ENCODE measurements at regions not wholly inside any gene's neighbourhood (a gene's known extent, or its start where the extent isn't known, plus 50 kb on each side); places are given as distances from the start of the nearest gene placed in this dataset.

DNA sequence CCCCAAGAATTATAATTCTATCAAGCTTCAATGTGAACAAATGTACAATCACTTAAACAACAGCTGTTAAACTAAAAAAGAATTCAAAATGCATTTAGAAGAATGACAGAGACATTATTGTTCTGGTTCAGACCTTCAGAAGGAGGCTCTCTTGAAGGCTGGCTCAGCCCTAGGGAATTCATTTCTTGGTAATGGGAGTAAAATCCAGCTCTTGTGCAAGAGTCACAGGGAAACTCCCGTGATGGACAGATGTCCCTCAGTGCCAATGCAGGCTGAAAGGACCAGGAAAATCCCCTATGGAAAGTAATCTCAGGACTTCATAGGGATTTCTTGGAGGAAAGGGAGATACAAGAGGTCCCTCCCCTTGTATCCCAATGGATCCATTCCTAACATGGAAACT, 149.9 kb upstream of the STT3B start:
- peaks cover 0 to 3% of the 10 kb centered on the region in 2 donors for H3K4me1 ChIP-seq (ENCODE audit: control insufficient read depth in 2 of 2, insufficient read depth in 2 of 2, low read length in 2 of 2)
- no peaks in the 10 kb centered on the region for H3K36me3 ChIP-seq (ENCODE audit: control insufficient read depth in 2 of 2, insufficient read depth in 2 of 2, low read length in 1 of 2)
- no peaks in the 10 kb centered on the region for H3K27me3 ChIP-seq (ENCODE audit: control insufficient read depth in 2 of 2, insufficient read depth in 1 of 2, low read length in 1 of 2)
- DNase-seq (ENCODE audit: low read depth in 6 of 9, low spot score in 9 of 9), result no peak
- 98% methylated on average over 1 of the region's 1 CpG for WGBS
- H3K9me3 ChIP-seq (ENCODE audit: control insufficient read depth in 2 of 2, insufficient read depth in 1 of 2, low read length in 1 of 2), result peaks cover 0 to 5% of the 10 kb centered on the region in 2 donors
- no peak overlapping the region for H3K4me3 ChIP-seq (ENCODE audit: low read length in 2 of 2)
- no peak overlapping the region for H3K27ac ChIP-seq (ENCODE audit: low read depth in 1 of 2, low read length in 1 of 2)

- WGBS, result 98% methylated on average over 1 of the region's 1 CpG
Measured at GRCh38 chr3:31384117-31384516, 148.6 kb upstream of the STT3B start.

DNA sequence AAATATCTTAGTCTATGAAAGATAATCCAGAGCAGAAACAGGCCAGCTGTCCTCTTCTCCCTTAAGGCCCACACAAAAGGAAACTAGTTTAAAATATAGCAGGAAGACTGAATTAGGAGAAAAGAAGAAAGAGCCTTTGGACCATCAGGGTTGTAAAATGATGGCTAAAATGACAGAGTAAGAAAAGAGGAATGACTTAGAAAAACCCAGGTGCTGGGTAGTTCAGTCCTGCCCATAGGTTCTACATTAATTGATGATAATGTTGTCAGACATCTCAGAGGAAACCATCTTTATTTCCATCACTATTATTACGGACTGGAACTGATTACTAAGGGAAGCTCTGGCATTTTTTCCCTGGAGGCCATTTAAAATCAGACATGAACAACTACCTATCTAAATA, 142.8 kb upstream of the STT3B start:
- no peak overlapping the region for H3K27ac ChIP-seq (ENCODE audit: low read depth in 1 of 2, low read length in 1 of 2)

More at GRCh38 chr3:31384117-31384516, 148.6 kb upstream of the STT3B start:
- no peak for DNase-seq (ENCODE audit: low read depth in 6 of 9, low spot score in 9 of 9)
- peaks cover 0 to 5% of the 10 kb centered on the region in 2 donors for H3K9me3 ChIP-seq (ENCODE audit: control insufficient read depth in 2 of 2, insufficient read depth in 1 of 2, low read length in 1 of 2)
- H3K4me3 ChIP-seq (ENCODE audit: low read length in 2 of 2), result no peak overlapping the region
- H3K27ac ChIP-seq (ENCODE audit: low read depth in 1 of 2, low read length in 1 of 2), result no peak overlapping the region
- peaks cover 0 to 3% of the 10 kb centered on the region in 2 donors for H3K4me1 ChIP-seq (ENCODE audit: control insufficient read depth in 2 of 2, insufficient read depth in 2 of 2, low read length in 2 of 2)
- H3K27me3 ChIP-seq (ENCODE audit: control insufficient read depth in 2 of 2, insufficient read depth in 1 of 2, low read length in 1 of 2), result no peaks in the 10 kb centered on the region
- no peaks in the 10 kb centered on the region for H3K36me3 ChIP-seq (ENCODE audit: control insufficient read depth in 2 of 2, insufficient read depth in 2 of 2, low read length in 1 of 2)

DNA sequence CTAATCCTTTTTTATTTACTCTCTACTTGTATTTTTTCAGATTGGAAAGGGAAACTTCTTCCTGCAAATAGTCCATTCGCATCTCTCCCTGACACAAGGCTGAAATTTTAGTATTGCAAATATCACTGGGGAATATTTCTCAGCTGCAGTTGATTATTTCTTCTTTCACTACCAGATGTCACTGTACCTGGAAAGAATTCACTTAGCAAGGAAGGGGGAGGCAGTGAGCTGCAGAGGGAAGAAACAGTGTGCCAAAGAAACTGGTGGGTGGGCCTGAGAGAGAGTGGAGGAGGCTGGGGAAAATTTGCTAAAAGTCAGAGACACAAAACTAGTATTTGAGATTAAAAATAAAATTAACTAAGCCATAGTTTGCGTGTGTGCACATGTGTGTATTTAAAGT, 142.3 kb upstream of the STT3B start:
- 98% methylated on average over 2 of the region's 2 CpGs for WGBS
- H3K27me3 ChIP-seq (ENCODE audit: control insufficient read depth in 2 of 2, insufficient read depth in 1 of 2, low read length in 1 of 2), result no peaks in the 10 kb centered on the region
- H3K27ac ChIP-seq (ENCODE audit: low read depth in 1 of 2, low read length in 1 of 2), result no peak overlapping the region
- H3K9me3 ChIP-seq (ENCODE audit: control insufficient read depth in 2 of 2, insufficient read depth in 1 of 2, low read length in 1 of 2), result peaks cover 0 to 5% of the 10 kb centered on the region in 2 donors
- no peak for DNase-seq (ENCODE audit: low read depth in 6 of 9, low spot score in 9 of 9)
- no peak overlapping the region for H3K4me3 ChIP-seq (ENCODE audit: low read length in 2 of 2)
- peaks cover 0 to 10% of the 10 kb centered on the region in 2 donors for H3K4me1 ChIP-seq (ENCODE audit: control insufficient read depth in 2 of 2, insufficient read depth in 2 of 2, low read length in 2 of 2)
- no peaks in the 10 kb centered on the region for H3K36me3 ChIP-seq (ENCODE audit: control insufficient read depth in 2 of 2, insufficient read depth in 2 of 2, low read length in 1 of 2)

More for the DNA sequence above, 142.8 kb upstream of the STT3B start:
- Histone ChIP-seq H3K4me1 (ENCODE audit: control insufficient read depth in 2 of 2, insufficient read depth in 2 of 2, low read length in 2 of 2) (peaks cover 0 to 10% of the 10 kb centered on the region in 2 donors), H3K4me3 (ENCODE audit: low read length in 2 of 2) (no peak overlapping the region), H3K9me3 (ENCODE audit: control insufficient read depth in 2 of 2, insufficient read depth in 1 of 2, low read length in 1 of 2) (peaks cover 0 to 5% of the 10 kb centered on the region in 2 donors), H3K27me3 (ENCODE audit: control insufficient read depth in 2 of 2, insufficient read depth in 1 of 2, low read length in 1 of 2) (no peaks in the 10 kb centered on the region), H3K36me3 (ENCODE audit: control insufficient read depth in 2 of 2, insufficient read depth in 2 of 2, low read length in 1 of 2) (no peaks in the 10 kb centered on the region)
- no peak for DNase-seq (ENCODE audit: low read depth in 6 of 9, low spot score in 9 of 9)
- 98% methylated on average over 1 of the region's 1 CpG for WGBS

- Histone ChIP-seq H3K27me3 (ENCODE audit: control insufficient read depth in 2 of 2, insufficient read depth in 1 of 2, low read length in 1 of 2) (no peaks in the 10 kb centered on the region), H3K4me3 (ENCODE audit: low read length in 2 of 2) (no peak overlapping the region), H3K9me3 (ENCODE audit: control insufficient read depth in 2 of 2, insufficient read depth in 1 of 2, low read length in 1 of 2) (peaks cover 0 to 5% of the 10 kb centered on the region in 2 donors), H3K36me3 (ENCODE audit: control insufficient read depth in 2 of 2, insufficient read depth in 2 of 2, low read length in 1 of 2) (no peaks in the 10 kb centered on the region), H3K4me1 (ENCODE audit: control insufficient read depth in 2 of 2, insufficient read depth in 2 of 2, low read length in 2 of 2) (peaks cover 0 to 10% of the 10 kb centered on the region in 2 donors), H3K27ac (ENCODE audit: low read depth in 1 of 2, low read length in 1 of 2) (no peak overlapping the region)
- peak in 1 of 9 donors; percentile 20 for DNase-seq (ENCODE audit: low read depth in 6 of 9, low spot score in 9 of 9)
- WGBS, result 52% methylated on average over 3 of the region's 3 CpGs
Measured at GRCh38 chr3:31391150-31391549, 141.6 kb upstream of the STT3B start.

GRCh38 chr3:31392568-31392967, 140.2 kb upstream of the STT3B start:
- 78% methylated on average over 2 of the region's 2 CpGs for WGBS
- Histone ChIP-seq H3K4me1 (ENCODE audit: control insufficient read depth in 2 of 2, insufficient read depth in 2 of 2, low read length in 2 of 2) (peaks cover 0 to 7% of the 10 kb centered on the region in 2 donors), H3K4me3 (ENCODE audit: low read length in 2 of 2) (no peak overlapping the region), H3K36me3 (ENCODE audit: control insufficient read depth in 2 of 2, insufficient read depth in 2 of 2, low read length in 1 of 2) (no peaks in the 10 kb centered on the region), H3K27ac (ENCODE audit: low read depth in 1 of 2, low read length in 1 of 2) (peak overlapping the region in 1 of 2 donors; percentile 31), H3K9me3 (ENCODE audit: control insufficient read depth in 2 of 2, insufficient read depth in 1 of 2, low read length in 1 of 2) (no peaks in the 10 kb centered on the region), H3K27me3 (ENCODE audit: control insufficient read depth in 2 of 2, insufficient read depth in 1 of 2, low read length in 1 of 2) (no peaks in the 10 kb centered on the region)
- peak in 2 of 9 donors; percentile 28 to 45 for DNase-seq (ENCODE audit: low read depth in 6 of 9, low spot score in 9 of 9)

DNA sequence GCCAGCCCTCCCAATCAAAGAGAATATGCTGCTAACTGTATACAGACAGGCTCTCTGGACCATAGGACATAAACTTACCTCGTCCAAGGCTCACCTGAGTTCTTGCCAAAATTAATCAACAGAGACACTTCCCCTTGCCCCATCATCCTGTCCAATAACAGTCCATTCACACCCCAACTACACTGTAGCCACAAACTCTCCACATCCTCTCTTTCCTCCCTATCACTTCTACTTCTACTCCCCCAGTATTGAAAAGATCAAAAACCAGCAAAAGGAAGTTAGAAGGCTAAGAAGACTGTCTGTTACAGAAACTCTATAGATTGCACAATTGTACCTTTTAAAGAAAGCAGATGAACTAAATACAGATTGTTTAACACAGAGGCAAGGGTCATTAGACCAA, 133.5 kb upstream of the STT3B start:
- H3K27ac ChIP-seq (ENCODE audit: low read depth in 1 of 2, low read length in 1 of 2), result no peak overlapping the region
- peak in 2 of 9 donors; percentile 28 to 53 for DNase-seq (ENCODE audit: low read depth in 6 of 9, low spot score in 9 of 9)
- H3K9me3 ChIP-seq (ENCODE audit: control insufficient read depth in 2 of 2, insufficient read depth in 1 of 2, low read length in 1 of 2), result no peaks in the 10 kb centered on the region
- no peaks in the 10 kb centered on the region for H3K27me3 ChIP-seq (ENCODE audit: control insufficient read depth in 2 of 2, insufficient read depth in 1 of 2, low read length in 1 of 2)
- WGBS, result 15% methylated on average over 1 of the region's 1 CpG
- H3K4me3 ChIP-seq (ENCODE audit: low read length in 2 of 2), result no peak overlapping the region
- no peaks in the 10 kb centered on the region for H3K4me1 ChIP-seq (ENCODE audit: control insufficient read depth in 2 of 2, insufficient read depth in 2 of 2, low read length in 2 of 2)
- no peaks in the 10 kb centered on the region for H3K36me3 ChIP-seq (ENCODE audit: control insufficient read depth in 2 of 2, insufficient read depth in 2 of 2, low read length in 1 of 2)

GRCh38 chr3:31402117-31402516, 130.6 kb upstream of the STT3B start:
- Histone ChIP-seq H3K4me3 (ENCODE audit: low read length in 2 of 2) (no peak overlapping the region), H3K27me3 (ENCODE audit: control insufficient read depth in 2 of 2, insufficient read depth in 1 of 2, low read length in 1 of 2) (no peaks in the 10 kb centered on the region), H3K4me1 (ENCODE audit: control insufficient read depth in 2 of 2, insufficient read depth in 2 of 2, low read length in 2 of 2) (no peaks in the 10 kb centered on the region), H3K36me3 (ENCODE audit: control insufficient read depth in 2 of 2, insufficient read depth in 2 of 2, low read length in 1 of 2) (no peaks in the 10 kb centered on the region), H3K27ac (ENCODE audit: low read depth in 1 of 2, low read length in 1 of 2) (no peak overlapping the region), H3K9me3 (ENCODE audit: control insufficient read depth in 2 of 2, insufficient read depth in 1 of 2, low read length in 1 of 2) (no peaks in the 10 kb centered on the region)
- 60% methylated on average over 2 of the region's 2 CpGs for WGBS
- no peak for DNase-seq (ENCODE audit: low read depth in 6 of 9, low spot score in 9 of 9)

GRCh38 chr3:31403197-31403596, 129.5 kb upstream of the STT3B start:
- Histone ChIP-seq H3K27ac (ENCODE audit: low read depth in 1 of 2, low read length in 1 of 2) (no peak overlapping the region), H3K4me1 (ENCODE audit: control insufficient read depth in 2 of 2, insufficient read depth in 2 of 2, low read length in 2 of 2) (no peaks in the 10 kb centered on the region), H3K27me3 (ENCODE audit: control insufficient read depth in 2 of 2, insufficient read depth in 1 of 2, low read length in 1 of 2) (no peaks in the 10 kb centered on the region), H3K4me3 (ENCODE audit: low read length in 2 of 2) (no peak overlapping the region), H3K9me3 (ENCODE audit: control insufficient read depth in 2 of 2, insufficient read depth in 1 of 2, low read length in 1 of 2) (no peaks in the 10 kb centered on the region), H3K36me3 (ENCODE audit: control insufficient read depth in 2 of 2, insufficient read depth in 2 of 2, low read length in 1 of 2) (no peaks in the 10 kb centered on the region)
- WGBS, result 80% methylated on average over 3 of the region's 3 CpGs
- DNase-seq (ENCODE audit: low read depth in 6 of 9, low spot score in 9 of 9), result no peak

GRCh38 chr3:31404871-31405270, 127.9 kb upstream of the STT3B start:
- DNase-seq (ENCODE audit: low read depth in 6 of 9, low spot score in 9 of 9), result no peak
- Histone ChIP-seq H3K9me3 (ENCODE audit: control insufficient read depth in 2 of 2, insufficient read depth in 1 of 2, low read length in 1 of 2) (no peaks in the 10 kb centered on the region), H3K36me3 (ENCODE audit: control insufficient read depth in 2 of 2, insufficient read depth in 2 of 2, low read length in 1 of 2) (no peaks in the 10 kb centered on the region), H3K4me1 (ENCODE audit: control insufficient read depth in 2 of 2, insufficient read depth in 2 of 2, low read length in 2 of 2) (no peaks in the 10 kb centered on the region), H3K27me3 (ENCODE audit: control insufficient read depth in 2 of 2, insufficient read depth in 1 of 2, low read length in 1 of 2) (no peaks in the 10 kb centered on the region), H3K27ac (ENCODE audit: low read depth in 1 of 2, low read length in 1 of 2) (no peak overlapping the region), H3K4me3 (ENCODE audit: low read length in 2 of 2) (no peak overlapping the region)
- 97% methylated on average over 1 of the region's 1 CpG for WGBS
